Endothelial cell of umbilical vein (primary cell): ENCODE measurements at regions not wholly inside any gene's neighbourhood (a gene's known extent, or its start where the extent isn't known, plus 50 kb on each side); places are given as distances from the start of the nearest gene placed in this dataset.

Experiments used
- CTCF ChIP-seq, 2 donors: IDR thresholded peaks; 1 replicate in 1 of 2; 2 replicates in 1 of 2; pipeline ENCODE4 v1.5.1; 2011; ENCODE audit warnings: low read length in 2 of 2, mild to moderate bottlenecking in 2 of 2, moderate library complexity in 2 of 2, control low read depth in 1 of 2, inconsistent platforms in 1 of 2, low read depth in 1 of 2; ENCODE audit not compliant: insufficient read depth in 1 of 2; ENCODE audit errors: extremely low read depth in 1 of 2
- EZH2 ChIP-seq: IDR thresholded peaks from 2 replicates; pipeline ENCODE4 v1.6.1; 2012; ENCODE audit warnings: borderline replicate concordance, low read depth, mild to moderate bottlenecking, moderate library complexity, low read length, inconsistent platforms; ENCODE audit not compliant: severe bottlenecking
- FOS ChIP-seq: IDR thresholded peaks from 2 replicates; pipeline ENCODE4 v1.6.1; 2011; ENCODE audit warnings: mild to moderate bottlenecking, low read length, moderate library complexity, borderline replicate concordance; ENCODE audit not compliant: insufficient read depth
- MAX ChIP-seq: IDR thresholded peaks from 2 replicates; pipeline ENCODE4 v1.6.1; 2011; ENCODE audit not compliant: insufficient read depth, insufficient read length
- POLR2A ChIP-seq: IDR thresholded peaks from 2 replicates; pipeline ENCODE4 v1.6.1; 2012; ENCODE audit warnings: low read depth, mild to moderate bottlenecking, control low read depth, low read length
- POLR2AphosphoS5 ChIP-seq: IDR thresholded peaks from 2 replicates; pipeline ENCODE4 v1.6.1; 2012; ENCODE audit warnings: low read depth, mild to moderate bottlenecking, control low read depth, low read length, moderate library complexity; ENCODE audit not compliant: insufficient read depth

GRCh38 chr2:172215172-172215935 is 112.7 kb upstream of the DLX2 start:
- TF ChIP-seq CTCF (IDR thresholded peaks at IDR 0.05; ENCODE audit: extremely low read depth in 1 of 2, insufficient read depth in 1 of 2, low read depth in 1 of 2, low read length in 2 of 2) (no peak), EZH2 (no peak), MAX (no peak), POLR2AphosphoS5 (no peak), POLR2A (no peak), FOS (no peak)
